ENCODE measurements at regions not wholly inside any gene's neighbourhood (a gene's known extent, or its start where the extent isn't known, plus 50 kb on each side); places are given as distances from the start of the nearest gene placed in this dataset.

- Histone ChIP-seq H3K4me3 (no peak overlapping the region), H3K27ac (no peak overlapping the region)
- TF ChIP-seq, protein P1, sequence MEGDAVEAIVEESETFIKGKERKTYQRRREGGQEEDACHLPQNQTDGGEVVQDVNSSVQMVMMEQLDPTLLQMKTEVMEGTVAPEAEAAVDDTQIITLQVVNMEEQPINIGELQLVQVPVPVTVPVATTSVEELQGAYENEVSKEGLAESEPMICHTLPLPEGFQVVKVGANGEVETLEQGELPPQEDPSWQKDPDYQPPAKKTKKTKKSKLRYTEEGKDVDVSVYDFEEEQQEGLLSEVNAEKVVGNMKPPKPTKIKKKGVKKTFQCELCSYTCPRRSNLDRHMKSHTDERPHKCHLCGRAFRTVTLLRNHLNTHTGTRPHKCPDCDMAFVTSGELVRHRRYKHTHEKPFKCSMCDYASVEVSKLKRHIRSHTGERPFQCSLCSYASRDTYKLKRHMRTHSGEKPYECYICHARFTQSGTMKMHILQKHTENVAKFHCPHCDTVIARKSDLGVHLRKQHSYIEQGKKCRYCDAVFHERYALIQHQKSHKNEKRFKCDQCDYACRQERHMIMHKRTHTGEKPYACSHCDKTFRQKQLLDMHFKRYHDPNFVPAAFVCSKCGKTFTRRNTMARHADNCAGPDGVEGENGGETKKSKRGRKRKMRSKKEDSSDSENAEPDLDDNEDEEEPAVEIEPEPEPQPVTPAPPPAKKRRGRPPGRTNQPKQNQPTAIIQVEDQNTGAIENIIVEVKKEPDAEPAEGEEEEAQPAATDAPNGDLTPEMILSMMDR (IDR thresholded peaks at IDR 0.05), result no peak
- no peak for DNase-seq (ENCODE audit: low spot score)
These were observed 780.1 kb downstream of the TUSC7 start for GRCh38 chr3:117489663-117490079.

GRCh38 chr3:117490716-117491115 lies 781.1 kb downstream of the TUSC7 start:
- TF ChIP-seq, protein P1 (IDR thresholded peaks at IDR 0.05), result no peak
- Histone ChIP-seq H3K27ac (no peak overlapping the region), H3K4me3 (no peak overlapping the region)
- DNase-seq (ENCODE audit: low spot score), result no peak

GRCh38 chr3:117495620-117496019 lies 786.0 kb downstream of the TUSC7 start:
- no peak for DNase-seq (ENCODE audit: low spot score)
- Histone ChIP-seq H3K27ac (no peak overlapping the region), H3K4me3 (no peak overlapping the region)
- TF ChIP-seq, protein P1 (IDR thresholded peaks at IDR 0.05), result no peak

- TF ChIP-seq, protein P1 (IDR thresholded peaks at IDR 0.05), result no peak
- DNase-seq (ENCODE audit: low spot score), result no peak
- H3K4me3 ChIP-seq, result no peak overlapping the region
- no peak overlapping the region for H3K27ac ChIP-seq
These were observed 789.8 kb downstream of the TUSC7 start for GRCh38 chr3:117499189-117499870.

GRCh38 chr3:117507958-117508357 lies 798.4 kb downstream of the TUSC7 start:
- Histone ChIP-seq H3K4me3 (no peak overlapping the region), H3K27ac (no peak overlapping the region)
- no peak for DNase-seq (ENCODE audit: low spot score)
- TF ChIP-seq, protein P1 (IDR thresholded peaks at IDR 0.05), result no peak

GRCh38 chr3:117509858-117510257 lies 800.3 kb downstream of the TUSC7 start:
- no peak for DNase-seq (ENCODE audit: low spot score)
- no peak overlapping the region for H3K27ac ChIP-seq
- no peak overlapping the region for H3K4me3 ChIP-seq
- TF ChIP-seq, protein P1 (IDR thresholded peaks at IDR 0.05), result no peak

DNA sequence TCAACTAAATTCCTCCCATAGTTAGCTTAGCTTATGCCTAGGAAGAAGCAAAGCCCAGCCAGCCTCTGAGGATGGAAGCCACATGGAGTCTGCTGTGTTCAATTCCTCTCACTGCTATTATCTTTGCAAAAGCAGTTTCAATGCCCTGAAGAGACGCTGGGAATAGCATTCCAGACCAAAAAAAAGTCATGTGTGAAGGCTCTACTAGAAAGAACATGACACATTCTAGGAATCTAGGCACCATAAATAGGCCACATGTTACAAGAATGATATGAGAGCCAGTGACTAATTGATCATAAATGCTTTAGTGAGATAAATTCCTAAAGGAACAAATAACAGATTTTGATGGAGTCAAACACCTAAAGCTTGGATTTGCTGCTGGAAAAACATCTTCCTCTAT lies 800.8 kb downstream of the TUSC7 start:
- Histone ChIP-seq H3K27ac (no peak overlapping the region), H3K4me3 (no peak overlapping the region)
- DNase-seq (ENCODE audit: low spot score), result no peak
- TF ChIP-seq, protein P1 (IDR thresholded peaks at IDR 0.05), result no peak

Measured in coronary artery (tissue), 2 donors.